Panc1 (cell line): ENCODE measurements at regions not wholly inside any gene's neighbourhood (a gene's known extent, or its start where the extent isn't known, plus 50 kb on each side); places are given as distances from the start of the nearest gene placed in this dataset.

Experiments
- POLR2AphosphoS5 ChIP-seq: IDR thresholded peaks from 2 replicates; pipeline ENCODE4 v1.6.1; 2012; ENCODE audit warnings: mild to moderate bottlenecking, low read depth, low read length, moderate library complexity
- SIN3A ChIP-seq: IDR thresholded peaks from 2 replicates; pipeline ENCODE4 v1.6.1; 2012; ENCODE audit warnings: low read depth, mild to moderate bottlenecking, low read length, moderate library complexity, borderline replicate concordance; ENCODE audit not compliant: insufficient read depth
- TF ChIP-seq, protein P1 (sequence below): fragments of 450-650 bp; IDR thresholded peaks from 2 replicates; pipeline ENCODE4 v1.5.1; 2017; ENCODE audit warnings: mild to moderate bottlenecking

- TF ChIP-seq, protein P1, sequence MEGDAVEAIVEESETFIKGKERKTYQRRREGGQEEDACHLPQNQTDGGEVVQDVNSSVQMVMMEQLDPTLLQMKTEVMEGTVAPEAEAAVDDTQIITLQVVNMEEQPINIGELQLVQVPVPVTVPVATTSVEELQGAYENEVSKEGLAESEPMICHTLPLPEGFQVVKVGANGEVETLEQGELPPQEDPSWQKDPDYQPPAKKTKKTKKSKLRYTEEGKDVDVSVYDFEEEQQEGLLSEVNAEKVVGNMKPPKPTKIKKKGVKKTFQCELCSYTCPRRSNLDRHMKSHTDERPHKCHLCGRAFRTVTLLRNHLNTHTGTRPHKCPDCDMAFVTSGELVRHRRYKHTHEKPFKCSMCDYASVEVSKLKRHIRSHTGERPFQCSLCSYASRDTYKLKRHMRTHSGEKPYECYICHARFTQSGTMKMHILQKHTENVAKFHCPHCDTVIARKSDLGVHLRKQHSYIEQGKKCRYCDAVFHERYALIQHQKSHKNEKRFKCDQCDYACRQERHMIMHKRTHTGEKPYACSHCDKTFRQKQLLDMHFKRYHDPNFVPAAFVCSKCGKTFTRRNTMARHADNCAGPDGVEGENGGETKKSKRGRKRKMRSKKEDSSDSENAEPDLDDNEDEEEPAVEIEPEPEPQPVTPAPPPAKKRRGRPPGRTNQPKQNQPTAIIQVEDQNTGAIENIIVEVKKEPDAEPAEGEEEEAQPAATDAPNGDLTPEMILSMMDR, result no peak
- no peak for TF ChIP-seq POLR2AphosphoS5
- no peak for TF ChIP-seq SIN3A
These were observed 659.4 kb upstream of the CHAC2 start for GRCh38 chr2:53108246-53108645.
